GM21447 (cell line): ENCODE measurements at regions not wholly inside any gene's neighbourhood (a gene's known extent, or its start where the extent isn't known, plus 50 kb on each side); places are given as distances from the start of the nearest gene placed in this dataset.
"Not testable (repeated sequence)": the region's sequence is repeated elsewhere in the genome, so short reads cannot be mapped to it uniquely, and the experiment has no call there.

ENCODE experiments used
- ATAC-seq: cut with Tn5 transposase; IDR thresholded peaks from one replicate; pipeline ENCODE4 v1.9.1; 2021; ENCODE audit not compliant: unreplicated experiment

DNA sequence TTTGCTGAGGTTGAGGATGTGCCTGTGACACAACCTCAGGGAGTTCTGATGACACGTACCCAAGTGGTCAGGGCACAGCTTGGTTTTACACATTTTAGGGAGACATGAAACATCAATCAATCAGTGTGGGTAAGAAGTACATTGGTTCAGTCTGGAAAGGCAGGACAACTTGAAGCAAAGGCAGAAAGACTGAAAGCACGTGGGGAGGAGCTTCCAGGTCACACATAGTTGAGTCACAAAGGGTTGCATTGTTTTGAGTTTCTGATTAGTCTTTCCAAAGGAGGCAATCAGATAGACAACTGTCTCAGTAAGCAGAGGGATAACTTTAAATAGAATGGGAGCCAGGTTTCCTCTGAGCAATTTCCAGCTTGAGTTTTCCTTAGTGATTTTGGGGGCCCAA, 1910.0 kb upstream of the AGA start:
- ATAC-seq = no peak

- ATAC-seq = no peak
Observed at GRCh38 chr4:179353786-179354185, 1911.5 kb upstream of the AGA start.

DNA sequence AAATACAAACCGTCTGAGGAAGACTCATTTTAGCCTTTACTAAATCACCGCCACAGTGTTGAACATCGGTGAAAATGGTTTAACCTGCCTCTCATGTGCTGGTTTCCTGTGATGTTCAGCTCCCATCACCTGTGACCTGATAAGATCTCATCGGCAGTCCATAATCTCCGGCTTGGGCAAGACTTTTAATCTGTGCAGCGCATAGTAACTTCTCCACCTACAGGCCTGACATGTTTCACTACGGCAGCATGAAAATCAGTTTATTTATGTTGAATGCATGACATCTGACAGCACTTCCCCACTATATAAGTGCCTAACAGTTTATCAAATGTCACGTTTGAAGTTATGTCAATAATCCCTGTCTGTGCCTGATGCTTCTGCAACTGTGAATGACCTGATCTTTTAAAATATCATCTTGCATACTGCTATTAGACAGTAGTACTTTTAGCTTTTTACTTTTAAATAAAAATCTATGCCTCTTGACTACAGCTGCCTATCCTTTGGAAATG, 1919.8 kb upstream of the AGA start:
- ATAC-seq = no peak

DNA sequence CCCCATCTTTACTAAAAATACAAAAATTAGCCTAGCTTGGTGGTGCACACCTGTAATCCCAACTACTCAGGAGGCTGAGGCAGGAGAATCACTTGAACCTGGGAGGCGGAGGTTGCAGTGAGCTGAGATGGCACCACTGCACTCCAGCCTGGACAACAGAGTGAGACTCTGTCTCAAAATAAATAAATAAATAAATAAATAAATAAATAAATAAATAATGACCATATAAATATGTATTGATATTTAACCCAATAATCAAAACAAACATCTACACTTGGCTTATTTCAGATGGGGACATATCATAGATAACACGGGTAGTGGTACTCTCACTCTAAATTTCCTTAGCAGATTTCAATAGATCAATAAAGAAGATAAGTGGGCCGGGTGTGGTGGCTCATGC, 1923.7 kb upstream of the AGA start:
- not testable (repeated sequence) for ATAC-seq

- ATAC-seq = no peak
Observed at GRCh38 chr4:179372242-179372641, 1930.0 kb upstream of the AGA start.

DNA sequence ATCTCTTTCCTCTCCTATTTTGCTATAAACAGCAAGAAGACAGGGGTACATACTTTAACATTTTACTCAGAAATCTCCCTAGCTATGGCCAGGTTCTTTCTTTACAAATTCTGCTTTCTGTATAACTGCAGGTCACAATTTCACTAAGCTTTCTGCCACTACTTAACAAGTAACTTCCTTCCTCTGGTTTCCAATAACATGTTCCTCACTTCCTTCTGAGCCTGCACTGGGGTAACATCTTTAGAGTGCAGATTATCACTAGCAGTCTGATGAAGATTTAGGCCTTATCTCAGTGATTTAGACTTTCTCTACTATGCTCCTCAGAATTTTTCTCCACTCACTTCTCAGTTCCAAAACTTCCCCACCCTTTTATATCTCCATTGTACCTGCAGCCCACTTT, 1930.5 kb upstream of the AGA start:
- no peak for ATAC-seq

- not testable (repeated sequence) for ATAC-seq
Observed at GRCh38 chr4:179378847-179379246, 1936.6 kb upstream of the AGA start.

GRCh38 chr4:179392787-179393186, 1950.5 kb upstream of the AGA start:
- no peak for ATAC-seq

- ATAC-seq = no peak
Observed at GRCh38 chr4:179398414-179398813, 1956.2 kb upstream of the AGA start.

- ATAC-seq = no peak
Observed at GRCh38 chr4:179399054-179399782, 1957.0 kb upstream of the AGA start.

- ATAC-seq = no peak
Observed at GRCh38 chr4:179415037-179415846, 1973.0 kb upstream of the AGA start.

- no peak for ATAC-seq
Observed at GRCh38 chr4:179415847-179416223, 1973.6 kb upstream of the AGA start.

GRCh38 chr4:179417357-179417756, 1975.1 kb upstream of the AGA start:
- no peak for ATAC-seq

DNA sequence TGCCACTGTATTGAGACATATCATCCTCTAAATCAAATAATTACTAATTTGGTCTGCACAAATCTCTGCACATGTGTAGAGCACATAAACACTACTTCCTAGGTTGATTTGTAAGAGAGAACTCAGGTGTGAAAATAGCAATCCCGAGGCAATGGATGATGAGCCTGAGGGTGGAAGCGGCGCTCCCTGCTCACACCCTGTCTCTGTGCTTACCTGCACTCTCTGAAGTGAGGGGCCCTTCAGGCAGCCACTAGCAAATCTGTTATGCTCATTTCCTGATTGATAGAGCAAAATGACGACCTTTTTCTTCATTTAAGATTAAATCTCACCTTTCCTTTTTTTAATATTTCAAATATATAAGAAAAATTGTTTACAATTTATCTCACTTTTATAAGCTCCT, 1995.7 kb upstream of the AGA start:
- ATAC-seq = no peak

DNA sequence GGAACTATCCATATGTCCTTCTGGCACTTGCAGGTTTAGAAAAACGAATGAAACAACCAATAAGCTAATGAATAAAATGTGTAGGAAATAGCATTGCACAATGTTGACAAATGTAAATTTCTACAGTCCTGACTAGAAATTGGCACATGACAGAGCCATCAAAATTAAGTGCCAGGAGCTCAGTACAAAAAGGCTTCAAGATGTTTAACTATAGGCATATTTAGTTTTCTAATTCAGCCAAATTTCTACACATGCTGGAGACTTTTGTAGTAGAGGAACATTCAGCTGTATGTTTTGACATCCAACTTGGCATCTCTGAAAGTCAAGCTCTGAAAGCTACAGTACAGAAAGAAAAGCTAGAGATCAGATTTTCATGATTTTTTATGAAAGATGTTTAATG, 1999.4 kb upstream of the AGA start:
- no peak for ATAC-seq

DNA sequence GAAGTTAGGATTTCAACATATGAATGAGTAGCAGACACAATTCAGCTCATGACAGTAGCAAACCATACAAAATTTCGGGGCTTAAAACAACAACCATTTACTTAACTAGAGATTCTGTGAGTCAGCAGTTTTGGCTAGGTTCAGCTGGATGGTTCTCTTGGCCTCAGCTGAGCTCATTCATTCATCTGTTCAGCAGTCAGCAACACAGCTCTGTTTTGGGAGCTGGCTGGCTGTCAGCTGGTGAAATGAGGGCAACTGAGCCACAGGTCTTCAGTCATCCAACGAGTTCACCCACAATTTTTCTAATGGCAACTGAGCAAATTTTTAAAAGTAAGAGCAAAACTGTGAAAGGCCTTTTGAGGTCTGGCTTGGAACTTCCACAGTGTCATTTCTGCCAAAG, 2005.1 kb upstream of the AGA start:
- ATAC-seq = no peak

DNA sequence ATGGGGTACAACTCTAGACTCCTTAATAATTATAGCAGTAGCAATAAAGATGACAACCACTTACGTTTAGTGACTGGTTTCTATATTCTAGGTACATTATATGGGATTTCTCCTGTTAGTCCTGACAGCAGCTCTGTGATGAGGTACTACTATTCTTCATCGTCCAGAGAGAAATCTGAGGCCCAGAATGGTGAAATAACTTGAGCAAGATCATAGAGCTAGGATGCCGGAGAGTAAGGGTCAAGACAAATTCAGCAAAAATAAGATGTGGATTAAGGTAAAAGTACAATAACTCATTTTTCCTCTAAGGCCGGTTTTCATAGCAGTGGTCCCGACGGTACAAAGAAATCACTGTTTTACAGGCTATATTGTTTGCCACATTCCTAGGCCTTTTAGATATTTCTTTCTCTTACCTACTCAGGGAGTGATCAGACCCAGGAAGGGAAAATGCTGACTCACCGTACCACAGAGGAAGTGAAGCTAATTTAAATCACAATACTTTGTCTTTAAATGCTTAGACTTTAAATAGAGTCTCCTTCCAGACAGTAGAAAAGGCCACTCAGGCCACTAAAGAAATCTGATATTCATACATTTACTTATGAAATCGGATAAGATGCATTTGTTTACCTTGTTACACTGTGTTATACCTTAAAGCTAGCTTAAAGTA, 2023.0 kb upstream of the AGA start:
- no peak for ATAC-seq

DNA sequence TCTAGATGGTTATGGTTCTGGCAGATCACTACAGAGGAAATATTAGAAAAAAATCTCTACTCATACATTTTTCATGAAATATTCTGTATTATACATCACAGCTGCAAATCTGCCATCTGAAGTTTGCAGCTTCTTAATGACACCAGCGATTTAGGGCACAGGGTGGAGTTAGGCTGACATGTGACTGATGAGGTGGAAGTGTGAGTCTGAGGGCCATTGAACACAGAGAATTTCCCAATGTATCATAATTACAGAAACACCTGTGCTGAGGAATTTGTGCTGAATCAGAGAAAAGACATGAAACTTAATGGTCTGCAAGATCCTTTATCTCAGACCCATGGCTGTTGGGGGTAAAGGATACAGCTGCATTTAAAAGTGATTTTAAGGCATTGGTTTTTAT, 2025.6 kb upstream of the AGA start:
- no peak for ATAC-seq

DNA sequence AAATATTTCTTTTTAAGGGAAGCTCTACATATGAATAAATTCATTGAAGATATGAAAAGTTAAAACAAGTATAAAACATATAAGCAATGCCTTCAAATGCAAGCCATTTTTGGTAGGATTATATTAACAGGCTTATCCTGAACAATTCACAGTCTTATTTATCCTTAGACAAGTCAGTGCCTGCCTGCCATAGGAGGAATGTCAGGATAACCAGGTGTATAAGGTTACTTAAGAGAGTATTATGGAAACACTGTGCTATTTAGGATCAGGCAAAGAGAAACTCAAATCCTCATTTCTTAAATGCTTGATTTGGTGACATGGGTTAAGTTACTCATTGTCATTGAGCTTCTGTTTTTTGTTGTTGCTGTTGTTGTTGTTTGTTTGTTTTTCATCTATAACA, 2029.9 kb upstream of the AGA start:
- no peak for ATAC-seq

DNA sequence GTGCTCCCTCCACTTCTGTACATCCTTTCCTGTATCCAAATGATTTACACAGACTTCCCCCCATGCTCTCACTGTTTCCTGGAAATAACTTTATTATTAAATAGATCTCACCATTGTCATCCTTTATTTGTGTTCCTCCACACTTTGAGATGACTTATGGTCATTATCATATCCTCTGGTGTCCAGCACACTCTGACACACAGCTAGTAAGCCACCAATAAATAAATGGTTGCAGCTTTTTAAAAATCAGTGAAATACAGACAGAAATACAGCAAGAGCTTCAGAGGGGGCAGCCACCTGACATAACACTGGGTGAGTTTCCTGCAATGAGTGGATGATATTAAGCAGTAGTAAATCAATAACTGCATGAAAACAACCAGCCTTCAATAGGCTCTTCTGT, 2036.4 kb upstream of the AGA start:
- ATAC-seq = no peak

GRCh38 chr4:179485781-179486180, 2043.5 kb upstream of the AGA start:
- ATAC-seq = no peak
